GM18520 (cell line): ENCODE measurements at regions not wholly inside any gene's neighbourhood (a gene's known extent, or its start where the extent isn't known, plus 50 kb on each side); places are given as distances from the start of the nearest gene placed in this dataset.

Source experiments
- ATAC-seq: cut with Tn5 transposase; IDR thresholded peaks from one replicate; pipeline ENCODE4 v1.9.1; 2021; ENCODE audit not compliant: unreplicated experiment

- ATAC-seq = no peak
Measured at GRCh38 chr18:37955201-37955600, 389.6 kb upstream of the CELF4 start.

DNA sequence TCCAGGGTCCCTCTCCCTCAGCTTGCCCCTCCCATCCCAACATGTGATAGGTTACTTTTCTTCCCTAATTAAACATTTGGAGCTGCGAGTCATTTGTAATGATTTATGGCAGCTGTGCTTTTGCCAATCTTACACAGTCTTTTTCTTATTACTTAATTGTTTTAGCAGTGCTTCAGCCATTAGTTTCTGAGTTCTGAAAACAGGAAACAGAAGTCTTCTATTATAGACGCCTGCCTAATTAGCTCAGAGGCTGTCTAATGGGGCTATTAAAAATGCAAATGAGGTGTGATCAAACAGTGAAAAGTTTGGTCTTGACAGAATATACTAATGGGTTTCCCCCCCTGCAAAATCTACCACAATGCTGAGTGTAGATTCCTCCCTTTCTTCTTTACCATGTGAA lies 388.3 kb upstream of the CELF4 start:
- ATAC-seq = no peak

DNA sequence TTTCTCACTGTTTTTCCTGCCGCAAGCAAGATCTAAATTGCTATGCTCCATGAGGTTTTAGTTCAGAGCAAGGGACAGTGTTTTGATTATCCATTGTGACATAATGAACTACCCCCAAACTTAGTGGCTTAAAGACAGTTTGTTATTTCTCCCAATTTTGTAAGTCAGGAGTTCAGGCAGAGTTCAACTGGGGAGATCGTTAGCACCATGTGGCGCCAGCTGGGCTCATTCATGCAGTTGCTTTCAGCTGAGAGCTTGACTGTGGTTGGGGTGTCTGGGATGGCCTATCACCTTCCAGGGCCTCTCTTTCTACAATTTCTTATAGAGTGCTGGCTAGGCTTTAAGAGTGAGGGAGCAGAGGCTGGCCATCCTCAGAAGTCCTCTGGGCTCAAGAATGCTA lies 382.9 kb upstream of the CELF4 start:
- no peak for ATAC-seq

DNA sequence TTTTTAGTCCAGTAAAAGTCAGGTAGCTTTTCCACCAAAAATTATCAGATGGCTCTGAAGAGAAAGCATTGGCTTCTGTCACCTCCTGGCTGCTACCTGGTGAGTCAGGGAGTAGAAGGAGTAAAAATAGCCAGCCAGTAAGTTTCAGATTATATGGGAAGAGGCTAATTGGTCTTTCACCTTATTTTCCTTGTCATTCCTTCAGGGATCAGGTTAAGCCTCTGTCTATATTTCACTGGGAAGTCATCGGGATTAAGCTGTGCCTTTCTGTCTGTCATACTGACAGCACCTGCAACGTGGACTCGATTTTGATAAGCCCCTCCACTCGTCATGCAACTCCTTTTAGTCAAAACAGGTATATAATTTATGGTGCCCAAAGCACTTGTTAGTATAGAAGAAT lies 380.7 kb upstream of the CELF4 start:
- ATAC-seq = no peak

GRCh38 chr18:37944700-37945270 lies 379.2 kb upstream of the CELF4 start:
- ATAC-seq = no peak

DNA sequence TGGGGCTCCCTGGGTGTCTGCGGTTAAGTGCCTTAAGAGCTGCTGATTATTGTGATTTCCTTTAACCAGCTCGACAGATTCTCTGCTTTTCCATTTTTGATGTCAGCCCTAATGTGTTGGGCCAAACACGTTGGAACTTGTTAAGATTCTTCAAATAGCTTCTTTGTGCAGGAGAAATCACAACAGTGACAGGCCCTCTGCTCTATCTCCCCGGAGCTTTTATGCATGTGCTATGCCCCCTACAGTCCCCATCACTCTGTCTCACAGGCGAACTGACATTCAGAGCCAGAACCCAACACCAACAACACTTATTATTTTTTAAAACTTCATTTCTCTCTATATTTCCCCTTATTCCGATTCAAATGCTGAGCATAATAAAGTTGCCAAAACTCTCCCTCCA lies 371.7 kb upstream of the CELF4 start:
- ATAC-seq = no peak

GRCh38 chr18:37935086-37935485 lies 369.5 kb upstream of the CELF4 start:
- no peak for ATAC-seq

DNA sequence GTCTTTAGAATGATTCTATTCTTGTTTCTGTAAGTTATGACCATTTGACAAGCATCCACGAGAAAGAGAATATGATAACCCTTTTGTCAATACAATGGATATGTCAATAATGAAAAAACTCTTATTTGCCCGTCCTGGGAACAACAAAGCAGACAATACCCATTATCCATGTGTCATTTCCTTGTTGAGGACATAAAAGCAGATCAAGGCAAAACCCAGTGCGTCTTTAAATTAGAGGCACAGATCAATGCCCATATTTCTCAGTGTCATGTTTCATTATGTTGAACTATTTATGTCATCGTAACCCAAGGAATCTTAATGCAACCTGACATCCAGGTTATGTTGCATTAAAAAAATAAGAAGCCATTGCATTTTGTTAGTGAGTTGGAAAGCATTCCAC lies 365.0 kb upstream of the CELF4 start:
- ATAC-seq = no peak

DNA sequence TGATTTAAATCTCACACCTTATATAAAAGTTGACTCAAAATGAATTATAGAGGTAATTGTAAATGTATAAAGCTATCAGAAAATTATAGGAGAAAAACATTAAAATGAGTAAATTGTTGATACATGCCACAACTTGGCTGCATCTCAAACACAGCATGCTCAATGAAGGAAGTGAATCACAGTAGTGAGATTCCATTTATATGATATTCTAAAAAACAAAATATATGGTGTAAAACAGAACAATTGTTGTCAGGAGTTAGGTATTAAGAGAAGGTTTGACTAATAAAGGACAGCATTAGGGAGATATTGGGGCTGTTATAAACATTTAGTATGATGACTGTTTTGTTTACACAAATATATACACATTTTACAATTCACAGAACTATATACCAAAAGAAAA lies 356.6 kb upstream of the CELF4 start:
- ATAC-seq = no peak

DNA sequence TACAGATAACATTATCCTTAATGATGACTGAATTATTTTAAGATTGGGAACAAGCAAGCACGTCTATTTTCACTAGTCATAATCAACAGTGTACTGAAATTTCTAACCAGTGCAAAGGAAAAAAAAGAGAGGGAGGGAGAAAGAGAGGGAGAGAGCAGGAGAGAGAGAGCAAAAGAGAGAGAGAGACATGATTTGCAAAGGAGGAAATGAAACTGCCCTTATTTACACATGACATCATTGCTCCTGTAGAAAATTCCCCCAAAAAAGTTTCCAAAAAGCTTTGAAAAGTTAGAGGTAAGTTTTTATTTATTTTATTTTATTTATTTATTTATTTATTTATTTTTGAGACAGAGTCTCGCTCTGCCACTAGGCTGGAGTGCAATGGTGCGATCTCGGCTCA lies 355.3 kb upstream of the CELF4 start:
- no peak for ATAC-seq

DNA sequence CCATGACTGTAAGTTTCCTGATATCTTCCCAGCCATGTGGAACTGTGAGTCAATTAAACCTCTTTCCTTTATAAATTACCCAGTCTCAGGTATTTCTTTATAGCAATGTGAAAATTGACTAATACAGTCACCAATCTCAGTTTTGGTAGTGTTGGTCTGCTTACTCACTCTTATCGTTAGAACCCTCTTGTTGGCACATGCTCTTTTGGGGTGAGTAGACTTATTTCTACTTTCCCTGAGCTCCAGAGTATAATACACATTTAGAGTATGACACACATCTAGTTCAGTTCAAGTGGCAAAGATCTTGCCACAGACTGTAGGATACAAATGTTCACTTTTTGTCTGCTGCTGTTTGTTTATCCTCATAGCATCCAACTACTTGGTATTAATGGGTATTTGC lies 347.5 kb upstream of the CELF4 start:
- no peak for ATAC-seq

DNA sequence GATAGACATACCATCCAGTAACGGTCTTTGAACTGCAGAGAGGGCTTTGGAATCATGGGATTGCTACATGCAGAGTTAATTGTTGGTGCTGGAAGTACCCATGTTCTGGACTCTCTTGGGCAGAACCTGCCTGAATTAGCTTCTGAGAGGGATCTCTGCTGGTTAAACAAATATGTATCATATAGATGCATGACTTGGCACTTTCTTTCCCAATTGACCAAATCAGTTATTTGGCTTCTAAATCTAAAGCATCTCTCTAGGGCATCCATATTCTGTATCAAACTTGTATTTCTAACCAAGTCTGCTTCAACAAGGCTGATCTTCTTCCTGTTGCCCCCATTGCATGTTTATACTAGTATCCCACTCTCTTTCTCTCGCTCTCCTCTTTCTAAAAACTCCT lies 336.7 kb upstream of the CELF4 start:
- no peak for ATAC-seq

- no peak for ATAC-seq
Measured at GRCh38 chr18:37900326-37900725, 334.7 kb upstream of the CELF4 start.

GRCh38 chr18:37889963-37890362 lies 324.4 kb upstream of the CELF4 start:
- ATAC-seq = no peak

DNA sequence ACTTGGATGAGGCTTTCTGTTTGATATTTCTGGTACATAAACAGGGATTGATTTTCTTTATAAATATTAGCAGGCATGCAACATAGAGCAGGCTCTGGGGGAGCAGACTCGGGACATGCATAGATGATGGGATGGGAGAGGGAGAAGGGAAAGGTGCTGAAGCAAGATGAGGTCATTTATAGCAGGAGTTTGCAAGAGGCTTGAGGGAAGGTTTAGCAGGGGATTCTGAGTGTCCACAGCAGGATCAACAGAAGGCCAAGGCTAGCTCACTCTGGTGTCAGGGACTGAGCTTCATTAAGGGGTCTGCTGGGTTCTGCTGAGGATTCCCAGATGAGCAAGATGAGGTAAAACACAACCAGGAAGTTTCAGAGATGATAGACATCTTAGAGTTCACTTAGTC lies 309.1 kb upstream of the CELF4 start:
- no peak for ATAC-seq

GRCh38 chr18:37873416-37873815 lies 307.8 kb upstream of the CELF4 start:
- ATAC-seq = no peak

DNA sequence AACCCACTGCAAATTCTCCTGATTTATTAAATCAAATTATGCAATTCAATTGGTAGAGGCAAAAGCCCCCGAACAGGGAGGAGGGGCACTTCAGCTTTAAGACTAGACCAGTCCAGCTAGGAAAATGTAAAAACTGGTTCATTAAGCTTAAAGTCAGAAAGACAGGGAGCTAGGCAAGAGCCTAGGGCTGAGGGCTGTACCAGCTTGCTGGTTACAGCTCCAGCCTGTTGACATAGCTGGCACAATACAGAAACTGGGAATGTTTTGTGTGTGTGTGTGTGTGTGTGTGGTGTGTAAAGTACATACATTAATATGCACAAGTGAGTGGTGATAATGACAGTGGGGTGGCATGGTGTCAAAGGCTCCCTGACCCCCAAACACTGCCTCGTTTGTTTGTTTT lies 307.0 kb upstream of the CELF4 start:
- ATAC-seq = no peak

DNA sequence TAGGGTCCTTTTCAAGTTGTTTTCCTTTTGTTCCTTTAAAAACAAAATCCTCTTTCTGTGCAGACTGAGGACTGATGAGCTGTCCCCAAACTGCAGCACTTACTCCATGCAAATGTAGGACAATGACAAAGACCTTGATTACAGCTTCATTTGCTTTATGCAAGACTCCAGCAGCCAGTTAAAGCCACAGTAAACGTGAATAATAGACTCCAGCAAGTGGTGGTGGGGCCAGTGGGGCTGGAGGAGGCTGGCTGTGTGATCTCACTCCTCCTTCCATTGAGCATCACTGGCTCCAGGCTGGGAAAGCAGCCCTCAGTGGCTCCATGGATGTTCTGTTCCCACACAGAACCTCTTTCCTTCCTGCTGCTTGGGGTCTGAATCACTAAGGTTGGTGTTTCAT lies 306.0 kb upstream of the CELF4 start:
- no peak for ATAC-seq

DNA sequence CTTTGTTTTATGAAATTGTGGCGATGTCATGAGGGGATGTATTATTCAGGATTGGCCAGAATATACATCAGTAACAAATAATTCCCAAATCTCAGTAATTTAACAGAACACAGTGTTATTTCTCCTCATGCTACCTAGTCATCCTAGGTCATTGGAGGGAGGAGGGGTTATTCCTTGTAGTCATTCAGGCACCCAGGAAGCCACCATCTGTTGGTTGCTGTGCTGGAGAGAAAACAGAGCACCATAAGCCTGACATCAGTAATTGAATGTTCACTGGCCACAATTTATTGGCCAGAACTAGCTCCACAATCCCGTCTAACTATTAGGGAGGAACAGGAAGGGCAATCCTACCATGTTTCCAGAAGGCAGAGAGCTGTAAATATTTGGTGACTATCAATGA lies 303.5 kb upstream of the CELF4 start:
- no peak for ATAC-seq

- no peak for ATAC-seq
Measured at GRCh38 chr18:37864122-37864521, 298.5 kb upstream of the CELF4 start.

GRCh38 chr18:37861981-37862380 lies 296.4 kb upstream of the CELF4 start:
- ATAC-seq = no peak

DNA sequence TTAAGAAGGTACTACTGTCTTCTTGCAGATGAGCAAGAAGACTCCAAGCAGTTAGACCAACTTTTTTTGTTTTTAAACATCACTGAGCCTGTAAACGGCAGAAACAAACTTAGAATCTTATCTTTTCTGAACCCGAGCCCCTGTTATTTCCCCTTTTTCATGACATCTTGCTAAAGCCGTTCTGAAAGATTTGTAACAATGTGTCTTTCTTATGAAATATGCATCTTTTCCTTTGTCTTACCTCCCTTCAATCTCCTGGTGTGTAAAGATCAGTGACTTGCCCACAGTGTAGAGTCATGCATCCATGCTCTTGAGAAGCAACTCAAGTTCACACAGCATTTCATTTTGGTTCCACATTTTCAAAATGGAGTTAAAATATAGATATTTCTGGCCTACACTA lies 288.8 kb upstream of the CELF4 start:
- no peak for ATAC-seq

DNA sequence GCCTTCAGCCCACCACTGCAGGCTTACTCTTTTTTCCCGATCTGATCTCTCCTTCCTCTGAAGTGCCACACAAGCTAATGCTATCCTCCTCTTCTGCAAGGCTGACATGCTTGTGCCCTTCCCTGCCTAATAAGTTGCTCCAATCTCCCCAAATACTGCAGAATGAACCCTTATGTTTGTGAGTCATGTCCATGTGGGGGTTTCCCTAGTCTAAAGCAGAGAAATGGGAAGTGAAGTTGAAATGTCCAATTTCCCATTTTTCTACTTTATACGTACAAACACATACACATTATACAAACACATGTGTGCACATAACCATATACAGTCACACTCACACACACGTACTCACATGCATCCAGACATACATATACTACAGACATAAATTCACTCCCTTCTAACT lies 288.1 kb upstream of the CELF4 start:
- ATAC-seq = no peak

- ATAC-seq = no peak
Measured at GRCh38 chr18:37852464-37852863, 286.9 kb upstream of the CELF4 start.
